ENCODE measurements at regions not wholly inside any gene's neighbourhood (a gene's known extent, or its start where the extent isn't known, plus 50 kb on each side); places are given as distances from the start of the nearest gene placed in this dataset.
"Not testable (repeated sequence)": the region's sequence is repeated elsewhere in the genome, so short reads cannot be mapped to it uniquely, and the experiment has no call there.

- intact Hi-C loops (cut with micrococcal nuclease): no loop called here
- no peak overlapping the region for H3K9ac ChIP-seq (ENCODE audit: low read depth, low read length)
- H3K4ac ChIP-seq (ENCODE audit: low read depth, low read length): no peak overlapping the region
- no peaks in the 10 kb centered on the region for H3K79me1 ChIP-seq (ENCODE audit: low read depth in 1 of 2, low read length in 2 of 2)
- H4K91ac ChIP-seq (ENCODE audit: insufficient read depth, low read depth, low read length): no peak overlapping the region
- no peak overlapping the region for H3K4me3 ChIP-seq (ENCODE audit: insufficient read depth, low read depth, low read length)
- H3K14ac ChIP-seq (replicated peaks; ENCODE audit: low read depth, low read length): no peak overlapping the region
- no peak overlapping the region for H4K5ac ChIP-seq (ENCODE audit: low read depth, low read length)
- no peak overlapping the region for H2BK15ac ChIP-seq (ENCODE audit: low read depth, low read length)
- H4K20me1 ChIP-seq (ENCODE audit: insufficient read depth, low read length): no peaks in the 10 kb centered on the region
- dilution Hi-C loops (cut with HindIII; ENCODE audit: low sequenced_read_pairs, unreplicated experiment): no loop called here
- no peak overlapping the region for H3K56ac ChIP-seq (ENCODE audit: extremely low read depth, insufficient read depth, low read length)
- no TSS peak for BruUV-seq (replicated peaks)
- H3K4me1 ChIP-seq (ENCODE audit: control insufficient read depth, insufficient read depth, low read length): no peaks in the 10 kb centered on the region
- no peak overlapping the region for H2AFZ ChIP-seq (replicated peaks; ENCODE audit: low read length, poor library complexity)
- no peaks in the 10 kb centered on the region for H3K9me1 ChIP-seq (ENCODE audit: insufficient read depth, low read length)
- no peak overlapping the region for H2AK5ac ChIP-seq (ENCODE audit: low read depth, low read length)
- ChIA-PET POLR2A (ENCODE audit: unreplicated experiment) (no interaction called here), CTCF (no interaction called here)
- in situ Hi-C loops (cut with MboI; ENCODE audit: low sequenced_read_pairs): no loop called here
- WGBS, 2 experiments (ENCODE audit: extremely low coverage in 2 of 2, insufficient read length in 1 of 2): no CpG with 5 or more reads among the region's 2 CpGs
- H2AK9ac ChIP-seq (replicated peaks; ENCODE audit: low read depth, low read length, poor library complexity): no peak overlapping the region
- H3K4me2 ChIP-seq (ENCODE audit: low read depth, low read length): no peak overlapping the region
- DNase-seq (no peak), ATAC-seq (ENCODE audit: low read depth) (no peak)
- H4K8ac ChIP-seq (ENCODE audit: low read depth in 2 of 2, low read length in 2 of 2): no peak overlapping the region
- H3K18ac ChIP-seq (ENCODE audit: low read depth, low read length): no peak overlapping the region
- H2BK5ac ChIP-seq (ENCODE audit: low read depth, low read length, poor library complexity, severe bottlenecking): no peak overlapping the region
- 0 out of 2 replicates have a peak, but pooled peaks cover 3% of the 10 kb centered on the region for H3K9me3 ChIP-seq (ENCODE audit: control insufficient read depth, insufficient read depth, low read length)
- no peak overlapping the region for H3K27ac ChIP-seq (ENCODE audit: insufficient read depth, low read length)
- H3K36me3 ChIP-seq (ENCODE audit: control insufficient read depth, insufficient read depth, low read length): no peaks in the 10 kb centered on the region
- TF ChIP-seq MAFK (IDR thresholded peaks at IDR 0.05; ENCODE audit: low read depth, low read length) (peak; percentile 76), CHD1 (IDR thresholded peaks at IDR 0.05; ENCODE audit: low read depth, low read length) (no peak)
- no peak overlapping the region for H3K23ac ChIP-seq (ENCODE audit: low read depth, low read length)
- H3K27me3 ChIP-seq (ENCODE audit: control insufficient read depth, insufficient read depth, low read length): no peaks in the 10 kb centered on the region
- H2BK120ac ChIP-seq (ENCODE audit: low read depth, low read length): no peak overlapping the region
- H2BK20ac ChIP-seq (ENCODE audit: low read depth, low read length): no peak overlapping the region
Observed at GRCh38 chr3:135432402-135432801, 533.1 kb upstream of the PPP2R3A start.

GRCh38 chr3:135438889-135439597, 526.5 kb upstream of the PPP2R3A start:
- H2BK15ac ChIP-seq (ENCODE audit: low read depth, low read length); H3K4me3 ChIP-seq (ENCODE audit: insufficient read depth, low read depth, low read length); H3K79me1 ChIP-seq (ENCODE audit: low read depth in 1 of 2, low read length in 2 of 2); CTCF ChIA-PET; BruUV-seq (replicated peaks); H3K9ac ChIP-seq (ENCODE audit: low read depth, low read length); H2BK120ac ChIP-seq (ENCODE audit: low read depth, low read length); H3K27me3 ChIP-seq (ENCODE audit: control insufficient read depth, insufficient read depth, low read length); ATAC-seq (ENCODE audit: low read depth); H2AFZ ChIP-seq (replicated peaks; ENCODE audit: low read length, poor library complexity); H3K18ac ChIP-seq (ENCODE audit: low read depth, low read length); H2AK9ac ChIP-seq (replicated peaks; ENCODE audit: low read depth, low read length, poor library complexity); H3K23ac ChIP-seq (ENCODE audit: low read depth, low read length); H2AK5ac ChIP-seq (ENCODE audit: low read depth, low read length); H3K56ac ChIP-seq (ENCODE audit: extremely low read depth, insufficient read depth, low read length); H2BK20ac ChIP-seq (ENCODE audit: low read depth, low read length); H4K8ac ChIP-seq (ENCODE audit: low read depth in 2 of 2, low read length in 2 of 2); H3K4me1 ChIP-seq (ENCODE audit: control insufficient read depth, insufficient read depth, low read length); POLR2A ChIA-PET (ENCODE audit: unreplicated experiment); DNase-seq; H3K4me2 ChIP-seq (ENCODE audit: low read depth, low read length); H4K91ac ChIP-seq (ENCODE audit: insufficient read depth, low read depth, low read length); H3K27ac ChIP-seq (ENCODE audit: insufficient read depth, low read length); intact Hi-C loops (cut with micrococcal nuclease); H4K5ac ChIP-seq (ENCODE audit: low read depth, low read length); H3K14ac ChIP-seq (replicated peaks; ENCODE audit: low read depth, low read length); H3K9me1 ChIP-seq (ENCODE audit: insufficient read depth, low read length); H3K36me3 ChIP-seq (ENCODE audit: control insufficient read depth, insufficient read depth, low read length); in situ Hi-C loops (cut with MboI; ENCODE audit: low sequenced_read_pairs); H3K4ac ChIP-seq (ENCODE audit: low read depth, low read length); dilution Hi-C loops (cut with HindIII; ENCODE audit: low sequenced_read_pairs, unreplicated experiment); H2BK5ac ChIP-seq (ENCODE audit: low read depth, low read length, poor library complexity, severe bottlenecking); H3K9me3 ChIP-seq (ENCODE audit: control insufficient read depth, insufficient read depth, low read length); H4K20me1 ChIP-seq (ENCODE audit: insufficient read depth, low read length): not testable (repeated sequence)
- 13% methylated on average over 6 of the region's 18 CpGs; no CpG with 5 or more reads in 1 of the 2 experiments for WGBS, 2 experiments (ENCODE audit: extremely low coverage in 2 of 2, insufficient read length in 1 of 2)
